NAMALWA (cell line): ENCODE measurements at regions not wholly inside any gene's neighbourhood (a gene's known extent, or its start where the extent isn't known, plus 50 kb on each side); places are given as distances from the start of the nearest gene placed in this dataset.
"Not testable (repeated sequence)": the region's sequence is repeated elsewhere in the genome, so short reads cannot be mapped to it uniquely, and the experiment has no call there.

ENCODE experiments used
- DNase-seq: peaks from one replicate; pipeline ENCODE4 v3.0.0-alpha.2; 2015; ENCODE audit warnings: low spot score

GRCh38 chr2:236998236-236998635 is 87.5 kb upstream of the COPS8 start:
- DNase-seq: no peak

- DNase-seq: no peak
These were observed 86.9 kb upstream of the COPS8 start for GRCh38 chr2:236998758-236999157.

- DNase-seq: no peak
These were observed 85.2 kb upstream of the COPS8 start for GRCh38 chr2:237000481-237000880.

GRCh38 chr2:237005341-237005740 is 80.3 kb upstream of the COPS8 start:
- not testable (repeated sequence) for DNase-seq

- no peak for DNase-seq
These were observed 74.4 kb upstream of the COPS8 start for GRCh38 chr2:237011206-237011795.

- no peak for DNase-seq
These were observed 73.7 kb upstream of the COPS8 start for GRCh38 chr2:237012004-237012403.

- DNase-seq: no peak
These were observed 73.0 kb upstream of the COPS8 start for GRCh38 chr2:237012577-237013267.

GRCh38 chr2:237016121-237016915 is 69.4 kb upstream of the COPS8 start:
- no peak for DNase-seq

GRCh38 chr2:237020090-237020489 is 65.6 kb upstream of the COPS8 start:
- DNase-seq: no peak

GRCh38 chr2:237022533-237022932 is 63.2 kb upstream of the COPS8 start:
- DNase-seq: no peak

- no peak for DNase-seq
These were observed 61.4 kb upstream of the COPS8 start for GRCh38 chr2:237024255-237024654.

GRCh38 chr2:237025090-237025865 is 60.4 kb upstream of the COPS8 start:
- DNase-seq: no peak

- DNase-seq: peak; percentile 44
These were observed 58.5 kb upstream of the COPS8 start for GRCh38 chr2:237026981-237027711.

- no peak for DNase-seq
These were observed 58.0 kb upstream of the COPS8 start for GRCh38 chr2:237027712-237028029.

GRCh38 chr2:237030382-237030781 is 55.3 kb upstream of the COPS8 start:
- no peak for DNase-seq

GRCh38 chr2:237033536-237034060 is 52.1 kb upstream of the COPS8 start:
- no peak for DNase-seq

- no peak for DNase-seq
These were observed 49.8 kb upstream of the COPS8 start for GRCh38 chr2:237035781-237036475.
